IPS-NIHi7 (cell line): ENCODE measurements at regions not wholly inside any gene's neighbourhood (a gene's known extent, or its start where the extent isn't known, plus 50 kb on each side); places are given as distances from the start of the nearest gene placed in this dataset.

Source experiments
- DNase-seq: peaks from one replicate; pipeline ENCODE4 v3.0.0; 2012; ENCODE audit warnings: mixed read lengths; ENCODE audit errors: extremely low spot score

DNA sequence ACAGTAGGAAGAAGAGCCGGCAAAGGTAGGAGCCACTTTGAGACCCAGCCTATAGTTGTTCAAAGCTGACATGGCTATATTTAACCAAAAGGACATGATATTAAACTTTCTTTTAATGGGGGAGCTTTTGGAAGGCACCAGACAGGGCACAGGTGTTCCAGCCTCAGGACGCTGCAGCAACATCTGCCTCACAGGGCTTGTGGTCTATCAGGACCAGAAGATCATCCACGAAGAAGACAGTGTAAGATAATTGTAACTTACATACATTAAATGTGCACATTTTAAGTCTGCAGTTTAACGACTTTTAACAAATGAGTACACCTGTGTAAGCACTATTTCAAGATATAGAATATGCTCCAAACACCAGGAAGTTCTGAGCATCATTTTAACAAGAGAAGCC, 168.2 kb upstream of the PMEPA1 start:
- DNase-seq, result no peak

DNA sequence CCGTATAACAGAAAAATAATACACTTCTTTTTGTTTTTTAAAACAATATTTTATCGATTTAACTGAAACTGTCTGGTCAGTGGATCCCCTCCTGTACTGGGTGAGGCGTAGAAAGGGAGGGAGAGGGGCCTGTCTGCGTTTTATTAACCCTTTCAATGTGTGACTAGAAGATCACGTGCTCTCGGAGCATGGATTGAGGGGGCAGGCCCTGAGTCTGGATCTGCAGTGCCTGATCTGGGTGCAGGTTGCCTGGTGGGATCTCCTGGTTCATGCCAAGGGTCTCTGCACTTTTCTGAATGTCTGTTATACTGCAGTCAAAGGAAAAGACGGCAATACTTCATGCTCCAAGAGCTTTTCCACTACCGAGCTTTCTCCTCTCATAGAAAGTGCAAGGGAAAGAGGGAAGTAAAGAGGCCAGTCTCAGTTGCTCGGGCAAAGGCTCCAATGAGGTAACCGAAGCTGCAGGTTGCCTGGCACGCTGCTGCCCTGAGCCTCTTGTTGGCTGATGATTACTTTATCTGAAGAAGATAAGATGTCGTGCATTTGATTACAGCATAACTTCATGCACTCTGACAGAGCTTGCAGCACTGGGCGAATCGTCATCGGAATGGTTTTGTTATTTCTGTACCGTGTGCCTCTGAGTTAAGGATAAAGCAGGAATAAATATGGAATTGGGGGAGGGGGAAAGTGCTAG, 167.5 kb upstream of the PMEPA1 start:
- no peak for DNase-seq

DNA sequence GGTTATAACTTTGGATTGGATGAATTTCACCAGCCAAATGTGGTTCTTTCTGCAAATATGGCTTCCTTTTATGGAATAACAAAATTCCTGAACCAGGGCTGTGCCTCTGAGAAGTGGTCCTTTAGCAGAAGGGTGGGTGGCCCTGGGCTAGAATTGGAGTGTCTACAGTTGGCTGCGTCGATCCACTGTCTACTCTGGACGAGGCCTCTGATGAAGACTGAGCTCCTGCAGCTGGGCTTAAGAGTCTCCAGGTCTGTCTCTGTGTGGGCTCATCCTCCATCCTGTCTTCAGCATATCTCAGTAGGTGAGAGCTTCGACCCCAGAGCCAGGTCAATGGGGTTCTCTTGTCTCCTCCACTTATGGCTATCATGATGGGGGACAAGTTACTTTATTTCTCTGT, 166.3 kb upstream of the PMEPA1 start:
- no peak for DNase-seq

DNA sequence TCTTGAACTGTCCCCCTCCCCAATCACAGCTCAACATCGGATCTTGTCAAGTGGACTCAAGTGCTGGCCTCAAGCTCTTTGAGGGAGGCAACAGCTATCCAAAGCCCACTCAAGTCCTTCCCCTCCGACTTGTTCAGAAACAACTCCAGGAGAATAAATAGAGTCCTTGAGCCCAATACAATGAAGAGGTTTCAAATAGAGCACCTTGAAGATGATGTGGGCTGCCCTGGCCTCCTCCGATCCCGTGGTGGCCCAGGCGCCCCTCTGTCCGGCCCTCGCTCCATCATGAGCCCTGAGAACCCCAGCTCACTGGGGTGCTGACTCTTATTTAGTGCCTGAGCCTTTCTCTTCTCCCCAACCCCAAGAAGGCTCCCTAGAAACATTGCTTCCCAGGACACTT, 164.3 kb upstream of the PMEPA1 start:
- DNase-seq, result no peak

DNA sequence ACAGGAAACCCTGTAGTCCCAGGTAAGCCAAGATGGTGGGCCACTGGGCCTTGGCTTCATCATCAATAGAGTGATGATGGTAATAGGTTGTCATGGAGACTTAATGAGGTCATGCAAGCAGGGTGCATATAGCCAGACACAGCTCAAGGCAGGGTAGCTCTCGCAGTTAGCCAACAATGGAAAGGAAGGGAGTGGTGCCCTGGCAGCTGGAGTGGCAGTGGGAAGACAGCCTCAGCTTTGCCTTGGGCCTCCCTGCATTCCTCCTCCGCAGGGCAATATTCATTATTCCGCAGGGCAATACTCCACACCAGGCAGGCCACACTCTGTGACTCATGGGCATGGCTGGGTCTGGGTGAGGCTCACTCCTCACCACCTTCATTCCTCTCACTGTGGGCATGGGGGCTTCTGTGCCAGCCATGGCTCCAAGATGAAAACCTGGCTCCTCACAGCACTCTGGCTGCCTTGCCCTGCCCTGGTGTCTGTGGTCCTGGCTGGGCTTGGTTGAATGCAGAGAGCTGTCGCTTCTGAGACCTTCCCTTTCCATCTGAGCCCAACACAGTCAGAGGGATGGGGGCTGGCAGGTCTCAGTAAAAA, 163.1 kb upstream of the PMEPA1 start:
- DNase-seq, result no peak

DNA sequence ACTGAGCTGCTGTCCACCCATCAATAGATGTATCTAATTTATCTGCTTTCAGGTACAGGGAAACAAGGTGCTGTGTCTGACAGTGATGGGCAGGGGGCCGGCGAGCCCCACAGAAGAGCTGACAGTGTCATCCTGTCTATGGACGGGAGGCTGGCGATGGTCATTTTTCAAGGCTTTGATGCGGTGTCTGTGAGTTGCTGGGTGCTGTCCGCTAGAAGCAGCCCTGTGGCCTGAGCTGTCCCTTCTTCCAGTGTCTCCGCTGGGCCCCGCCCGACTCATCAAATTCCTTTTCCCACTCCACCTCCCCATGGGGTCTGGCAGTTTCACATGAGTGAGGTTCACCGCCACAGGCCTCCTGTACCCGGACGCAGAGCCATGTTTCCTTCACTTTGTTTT, 161.4 kb upstream of the PMEPA1 start:
- no peak for DNase-seq

DNA sequence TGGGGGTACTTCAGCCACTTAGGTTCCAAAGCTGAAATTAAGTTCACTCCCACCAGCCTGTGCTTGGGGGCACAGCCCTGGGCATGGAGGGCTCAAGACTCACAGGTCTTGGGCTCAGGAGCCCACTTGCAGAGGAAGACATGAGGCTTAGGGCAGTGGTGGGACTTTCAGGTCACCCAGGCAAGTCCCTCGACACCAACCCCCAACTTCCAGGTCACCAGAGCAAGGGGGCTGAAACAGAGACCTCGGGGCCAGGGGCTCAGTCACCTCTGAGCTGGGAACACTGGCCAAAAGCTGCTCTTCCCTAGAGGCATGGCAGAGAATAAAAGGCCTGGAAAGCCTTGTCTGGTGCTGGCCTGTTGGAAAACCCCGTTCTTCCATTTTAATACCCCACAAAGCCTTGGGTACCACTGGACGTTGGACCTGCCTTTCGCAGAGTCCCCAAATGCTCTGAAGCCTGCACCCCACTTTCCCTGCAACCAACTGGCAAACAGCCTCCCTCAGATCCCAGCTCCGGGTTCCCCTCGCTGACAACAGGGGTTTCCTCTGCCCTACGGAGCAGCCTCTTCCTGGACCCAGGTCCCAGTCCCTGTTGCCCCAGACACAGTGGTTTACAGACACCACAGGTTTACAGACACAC, 160.9 kb upstream of the PMEPA1 start:
- DNase-seq, result no peak

DNA sequence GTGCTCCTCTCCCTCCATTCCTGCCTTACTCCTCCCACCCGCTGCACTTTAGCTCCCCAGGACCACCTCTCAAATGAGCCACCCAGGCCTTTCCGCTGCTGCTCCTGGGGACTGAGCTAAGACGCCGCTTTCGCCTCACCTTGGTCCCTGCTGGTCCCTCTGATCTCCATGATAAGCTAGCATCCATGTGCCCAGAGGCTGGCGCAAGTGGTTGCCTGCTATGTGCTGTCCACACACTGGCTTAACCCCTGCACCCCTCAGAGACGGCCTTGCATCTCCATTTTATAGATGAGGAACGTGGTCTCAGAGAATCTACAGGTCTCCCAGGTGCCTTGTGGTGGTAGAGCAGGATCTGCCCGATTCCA, 160.1 kb upstream of the PMEPA1 start:
- DNase-seq, result no peak

DNA sequence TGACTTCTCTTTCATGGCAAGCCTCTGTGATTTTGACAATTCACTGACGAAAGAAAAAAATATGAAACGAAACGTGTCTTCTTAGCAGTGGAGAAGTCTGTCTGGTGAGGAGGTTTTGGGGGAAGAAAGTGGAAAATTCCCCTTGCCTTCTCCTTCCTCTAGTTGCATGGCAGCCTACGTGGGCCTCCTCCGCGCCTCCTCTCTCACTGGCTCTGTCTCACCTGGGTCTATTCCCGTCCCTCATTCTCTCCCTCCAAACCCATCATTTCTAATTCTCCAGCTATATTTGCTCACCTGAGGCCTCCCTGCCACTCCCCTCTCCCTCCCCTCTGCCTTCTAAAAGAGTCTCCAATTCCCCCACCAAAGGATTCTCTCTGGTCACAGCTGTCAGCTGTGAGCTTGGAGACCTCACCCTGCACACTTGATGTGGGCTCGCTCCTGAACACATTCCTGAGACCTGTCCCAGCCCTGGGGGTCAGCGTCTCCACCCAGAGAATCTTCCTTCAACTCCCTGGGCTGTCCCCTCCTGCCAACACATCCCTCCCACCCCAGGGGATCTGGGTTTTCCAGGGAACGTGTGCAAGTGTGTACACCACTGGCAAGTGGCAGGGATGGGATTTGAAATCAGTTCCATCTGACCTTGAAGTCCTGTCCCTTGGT, 159.6 kb upstream of the PMEPA1 start:
- no peak for DNase-seq

DNA sequence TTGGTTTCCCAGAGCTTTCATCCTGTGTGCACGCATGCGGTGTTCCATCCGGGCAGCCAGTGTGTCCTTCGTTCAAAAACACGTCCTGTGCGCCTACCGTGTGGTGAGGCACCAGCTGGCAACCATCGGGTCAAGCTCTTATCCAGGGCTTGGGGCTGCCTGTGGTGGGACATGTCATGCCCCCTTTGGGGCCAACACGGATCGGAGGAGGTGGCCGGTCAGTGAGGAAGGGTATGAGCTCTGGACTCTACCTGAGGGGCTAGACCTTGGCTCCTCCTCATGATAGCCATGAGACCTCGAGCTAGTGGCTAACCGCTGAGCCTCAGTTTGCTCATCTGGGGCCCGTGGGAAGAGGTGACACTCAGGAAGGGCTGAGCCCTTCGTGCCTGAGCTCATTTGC, 158.5 kb upstream of the PMEPA1 start:
- DNase-seq, result no peak

DNA sequence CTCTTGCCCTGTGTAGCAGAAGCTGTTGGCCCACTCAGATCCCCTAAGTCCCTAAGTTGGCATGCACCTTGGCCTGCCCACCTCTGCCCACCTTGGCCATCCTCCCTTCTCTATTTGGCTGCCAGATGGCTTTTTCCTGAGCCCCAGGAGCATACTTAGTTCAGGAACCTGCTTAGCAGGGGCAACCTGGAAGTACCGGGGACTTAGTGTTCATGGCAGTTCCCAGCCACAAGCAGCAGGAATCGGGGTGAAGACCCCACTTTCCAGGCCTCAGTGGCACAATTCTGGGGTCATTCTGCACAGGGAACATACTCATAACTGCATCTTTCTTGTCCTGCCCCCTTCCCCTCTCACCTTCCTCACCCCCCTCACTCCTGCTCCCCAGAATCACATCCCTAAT, 158.0 kb upstream of the PMEPA1 start:
- DNase-seq, result no peak

DNA sequence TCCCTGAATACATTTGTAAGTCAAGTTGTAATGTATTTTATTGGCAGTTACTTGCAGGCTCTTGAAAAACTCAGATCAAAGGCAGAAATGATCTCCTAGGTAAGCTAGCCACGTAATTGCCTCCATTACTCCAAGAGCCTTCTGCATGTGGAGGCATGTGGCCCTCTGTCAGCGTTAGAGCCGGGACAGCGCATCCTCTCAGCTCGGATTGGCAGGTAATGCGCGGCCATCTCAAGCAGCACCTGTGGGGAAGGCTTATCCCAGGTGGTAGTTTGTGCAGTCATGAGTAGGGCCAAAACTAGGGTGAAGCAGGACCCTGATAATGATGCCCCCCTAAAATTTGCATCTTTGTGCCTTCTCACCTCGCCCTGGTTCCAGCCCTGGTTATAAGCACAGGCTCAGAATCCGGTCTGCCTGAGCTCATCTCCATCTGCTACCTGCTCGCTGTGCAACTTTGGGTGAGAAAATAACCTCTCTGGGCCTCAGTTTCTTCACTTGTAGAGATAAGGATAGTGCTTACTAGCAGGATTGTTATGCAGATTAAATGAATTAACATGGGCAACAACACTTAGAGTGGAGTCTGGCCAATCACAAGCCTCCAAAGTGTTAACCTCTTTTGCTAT, 157.5 kb upstream of the PMEPA1 start:
- no peak for DNase-seq

DNA sequence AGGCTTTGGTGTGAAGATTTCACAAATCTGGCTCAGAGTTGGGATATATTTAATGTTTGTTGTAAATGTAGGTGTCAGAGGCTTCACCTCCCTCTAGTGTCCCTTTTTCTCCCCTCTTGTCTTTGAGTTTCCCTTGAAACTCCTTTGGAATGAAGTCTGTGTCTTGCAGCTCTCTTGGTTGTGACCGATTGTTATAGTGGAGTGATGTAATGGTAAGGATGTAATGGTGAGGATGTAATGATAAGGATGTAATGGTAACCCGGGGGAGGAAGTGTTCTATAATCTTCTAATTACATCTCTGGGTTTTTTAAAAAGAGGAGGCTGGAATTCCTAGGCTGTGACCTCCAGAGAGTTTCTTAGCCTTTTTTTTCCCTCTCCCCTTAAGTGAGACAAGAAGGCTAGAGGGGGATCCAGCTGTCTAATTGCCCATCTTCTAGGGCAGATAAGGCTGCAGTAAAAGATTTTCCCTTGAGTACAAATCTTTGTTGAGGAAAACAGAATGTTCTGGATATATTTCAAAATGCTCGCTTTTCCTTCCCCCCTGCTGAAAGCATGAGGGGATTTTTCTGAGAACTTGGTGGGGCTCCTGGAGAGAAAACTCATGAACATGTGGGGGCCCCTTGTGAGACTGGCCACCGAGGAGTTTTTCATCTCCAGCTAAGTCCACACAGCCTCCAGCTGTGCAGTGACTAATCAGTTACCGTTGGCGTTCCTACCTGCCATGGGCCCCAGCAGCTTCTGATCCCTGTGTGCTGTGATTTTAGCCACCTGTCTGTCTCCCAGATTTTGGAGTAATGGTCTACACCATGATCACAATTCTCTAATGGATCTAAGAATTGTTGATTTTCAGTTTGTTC, 156.7 kb upstream of the PMEPA1 start:
- no peak for DNase-seq

DNA sequence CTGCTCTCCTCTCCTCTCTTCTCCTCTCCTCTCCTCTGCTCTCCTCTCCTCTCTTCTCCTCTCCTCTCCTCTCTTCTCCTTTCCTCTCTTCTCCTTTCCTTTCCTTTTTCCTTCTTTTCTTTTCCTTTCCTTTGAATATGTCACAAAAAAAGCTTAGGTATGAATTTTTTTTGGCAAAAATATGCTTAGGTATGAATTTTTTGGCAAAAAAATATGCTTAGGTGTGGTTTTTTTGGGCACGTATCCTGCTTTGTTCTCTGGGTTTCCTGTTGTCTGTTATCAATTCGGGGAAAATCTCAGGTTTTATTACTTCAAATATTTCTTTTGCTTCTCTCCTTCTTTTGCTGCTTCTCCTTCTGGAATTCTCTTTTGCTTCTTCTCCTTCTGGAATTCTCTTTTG, 155.5 kb upstream of the PMEPA1 start:
- DNase-seq, result no peak

DNA sequence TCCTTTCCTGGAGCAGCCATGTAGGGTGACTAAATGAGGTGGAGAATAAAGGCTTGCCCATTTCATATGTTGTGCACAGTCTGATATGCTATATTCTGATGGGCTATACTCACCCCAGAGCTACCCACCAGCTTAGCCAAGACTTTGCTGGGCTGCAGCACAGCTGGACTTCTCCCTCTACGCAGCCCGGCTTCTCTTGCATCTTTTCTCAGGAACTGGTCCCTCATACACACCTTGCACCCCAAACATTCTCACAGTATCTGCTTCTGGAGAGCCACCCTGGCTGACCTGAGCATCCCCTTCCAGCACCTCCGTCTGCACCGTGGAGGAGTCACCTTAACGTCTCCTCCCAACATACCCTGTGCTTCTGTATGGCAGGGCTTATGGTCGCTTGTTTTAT, 150.8 kb upstream of the PMEPA1 start:
- DNase-seq, result no peak

DNA sequence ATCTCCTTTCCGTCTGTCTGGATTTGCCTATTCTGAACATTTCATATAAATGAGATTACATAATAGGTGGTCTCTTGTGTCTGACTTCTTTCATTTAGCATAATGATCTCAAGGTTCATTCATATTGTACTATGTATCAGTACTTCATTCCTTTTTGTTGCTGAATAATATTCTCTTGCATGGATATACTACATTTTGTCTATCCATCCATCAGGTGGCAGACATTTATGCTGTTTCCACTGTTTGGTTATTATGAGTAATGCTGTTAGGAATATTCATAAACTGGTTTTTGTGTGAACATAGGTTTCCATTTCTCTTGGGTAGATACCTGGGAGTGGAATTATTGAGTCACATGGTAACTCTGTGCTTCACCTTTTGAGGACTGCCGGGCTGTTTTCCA, 148.2 kb upstream of the PMEPA1 start:
- DNase-seq, result no peak

DNA sequence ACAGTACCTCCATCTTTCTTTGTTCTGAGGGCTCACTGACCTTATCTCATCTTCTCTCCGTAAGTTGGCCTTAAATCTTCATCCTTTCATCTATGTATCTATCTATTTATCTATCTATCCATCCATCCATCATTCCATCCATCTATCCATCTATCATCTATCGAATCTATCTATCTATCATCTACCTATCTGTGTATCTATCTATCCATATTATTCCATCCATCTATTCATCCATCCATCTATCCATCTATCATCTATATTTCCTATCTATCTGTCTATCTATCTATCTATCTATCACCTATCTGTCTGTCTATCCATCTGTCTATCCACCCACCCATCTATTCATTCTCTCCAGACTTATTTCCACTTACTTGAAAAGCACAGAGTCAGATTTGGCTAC, 147.3 kb upstream of the PMEPA1 start:
- no peak for DNase-seq

DNA sequence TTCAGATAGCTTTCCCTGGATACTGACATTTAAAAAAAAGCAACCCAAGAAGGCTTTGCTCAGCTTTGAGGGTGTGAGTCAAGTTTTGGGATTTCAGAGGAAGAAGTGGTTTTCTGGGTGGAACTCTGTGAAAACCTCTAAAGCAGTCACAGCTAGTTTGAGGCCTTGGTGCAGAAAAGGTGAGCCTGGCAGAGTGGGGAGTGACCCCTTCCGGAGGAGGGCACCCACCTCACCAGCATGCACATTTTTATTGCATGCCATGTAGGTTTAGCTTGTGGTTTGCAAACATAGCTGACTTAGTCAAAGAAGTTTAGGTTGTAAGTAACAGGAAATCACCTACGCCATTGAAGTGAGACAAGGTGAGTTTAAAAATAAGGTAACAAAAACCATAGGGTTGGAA, 146.8 kb upstream of the PMEPA1 start:
- DNase-seq, result no peak

DNA sequence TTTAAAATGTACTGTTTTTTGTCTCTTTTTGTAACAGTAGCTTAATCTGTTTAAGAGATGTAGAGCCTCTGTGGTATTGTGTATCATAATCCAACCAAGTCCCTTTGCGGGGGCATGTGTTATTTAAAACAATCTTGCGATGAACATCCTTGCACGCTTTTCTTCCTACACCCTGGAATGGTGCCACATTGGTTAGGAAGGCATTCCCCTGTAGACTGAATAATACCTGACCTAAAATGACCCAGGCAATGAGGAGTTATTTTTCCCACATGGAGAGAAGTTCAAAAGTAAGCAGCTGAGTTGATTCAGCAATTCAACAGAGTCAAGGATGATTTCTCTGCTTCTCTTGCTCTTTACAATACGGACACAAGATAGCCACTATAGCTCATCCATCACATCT, 142.0 kb upstream of the PMEPA1 start:
- no peak for DNase-seq

DNA sequence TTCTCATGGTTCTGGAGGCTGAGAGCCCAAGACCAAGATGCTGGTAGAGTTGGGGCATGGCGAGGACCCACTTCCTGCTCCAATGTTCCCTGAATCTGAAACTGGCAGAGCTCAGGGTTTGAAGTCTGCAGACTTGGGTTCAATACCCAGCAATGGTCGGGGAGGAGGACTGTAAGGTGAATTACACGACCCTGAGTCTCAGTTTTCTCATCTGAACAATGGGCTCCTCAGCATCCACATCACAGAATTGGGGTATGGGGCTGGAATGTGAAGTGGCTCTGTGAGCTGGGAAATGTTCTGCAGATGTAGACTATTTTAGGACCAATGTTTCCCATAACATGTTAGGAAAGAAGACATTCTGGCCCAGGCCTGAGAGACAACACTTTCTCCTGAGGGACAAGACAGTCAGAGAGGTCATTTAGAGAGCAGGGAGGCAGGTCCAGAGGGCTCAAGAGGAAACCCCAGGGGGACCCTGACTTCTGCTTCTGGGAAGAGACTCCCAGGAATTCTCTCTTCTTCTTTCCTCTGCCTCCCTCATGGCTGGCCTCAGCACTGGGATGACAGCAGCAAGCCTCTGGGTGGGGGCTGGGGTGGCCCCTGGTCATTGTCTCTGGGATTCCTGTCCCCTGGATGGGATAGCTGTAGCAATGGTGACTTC, 141.3 kb upstream of the PMEPA1 start:
- DNase-seq, result no peak

DNA sequence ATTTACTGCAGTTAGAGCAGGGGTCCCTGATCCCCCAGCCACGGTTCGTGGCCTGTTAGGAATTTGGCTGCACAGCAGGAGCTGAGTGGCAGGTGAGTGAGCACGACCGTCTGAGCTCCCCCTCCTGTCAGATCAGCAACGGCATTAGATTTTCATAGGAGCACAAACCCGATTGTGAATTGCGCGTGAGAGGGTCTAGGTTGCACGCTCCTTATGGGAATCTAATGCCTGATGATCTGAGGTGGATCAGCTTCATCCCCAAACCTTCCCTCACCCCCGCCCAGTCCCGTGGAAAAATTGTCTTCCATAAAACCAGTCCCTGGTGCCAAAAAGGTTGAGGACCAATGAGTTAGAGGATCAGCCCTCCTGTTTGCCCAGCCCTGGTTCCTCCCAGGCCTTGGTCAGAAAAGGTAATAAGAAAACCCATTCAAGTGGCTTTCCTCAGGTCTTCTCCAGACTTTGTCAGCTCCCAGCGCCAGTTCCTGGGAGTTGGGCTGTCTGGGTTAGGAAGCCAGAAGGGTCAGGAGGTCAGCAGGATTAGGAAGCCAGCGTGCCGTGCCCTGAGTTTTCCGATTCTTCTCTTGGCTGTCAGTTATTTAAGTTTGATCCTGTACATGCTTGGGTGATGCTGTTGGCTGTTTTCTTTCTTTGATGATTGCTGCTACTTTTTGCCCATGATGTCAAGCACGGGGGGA, 139.9 kb upstream of the PMEPA1 start:
- no peak for DNase-seq
